ENCODE measurements at regions not wholly inside any gene's neighbourhood (a gene's known extent, or its start where the extent isn't known, plus 50 kb on each side); places are given as distances from the start of the nearest gene placed in this dataset.
"Not testable (repeated sequence)": the region's sequence is repeated elsewhere in the genome, so short reads cannot be mapped to it uniquely, and the experiment has no call there.

DNA sequence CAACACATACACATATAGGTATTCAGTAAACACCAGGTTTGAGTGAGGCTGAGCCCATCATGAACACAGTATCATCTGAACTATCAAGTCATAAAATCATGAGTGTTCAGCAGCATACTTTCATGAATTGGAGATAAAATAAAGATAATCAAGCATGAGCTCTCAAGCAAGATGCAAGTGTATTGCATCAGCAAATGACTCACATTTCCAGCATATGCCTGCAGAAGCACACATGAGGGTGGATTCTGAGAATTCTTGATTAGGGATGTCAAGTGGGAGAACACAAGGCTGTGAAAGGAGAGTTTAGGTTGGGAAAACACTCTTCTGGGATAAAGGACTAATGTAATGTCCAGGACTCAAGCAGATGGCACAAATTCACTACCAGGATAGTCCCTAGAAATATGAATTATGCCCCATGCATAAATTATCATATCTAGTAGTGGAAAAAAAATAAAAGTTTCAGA, 299.2 kb downstream of the SRGAP2C start:
- H3K27ac ChIP-seq (ENCODE audit: low read depth, low read length, poor library complexity, severe bottlenecking): peak overlapping the region; percentile 21
- H3K4me1 ChIP-seq (ENCODE audit: insufficient read depth, low read length, poor library complexity, severe bottlenecking): no peaks in the 10 kb centered on the region
- no peaks in the 10 kb centered on the region for H3K27me3 ChIP-seq (replicated peaks; ENCODE audit: insufficient read depth, low read depth, low read length, poor library complexity)
- H3K9me3 ChIP-seq (ENCODE audit: low read depth, low read length, poor library complexity, severe bottlenecking): no peaks in the 10 kb centered on the region
- peak; percentile 30 for DNase-seq (ENCODE audit: low spot score)
- no TSS peak for BruUV-seq (replicated peaks)
- intact Hi-C loops (cut with micrococcal nuclease; ENCODE audit: unreplicated experiment): no loop called here
- H3K36me3 ChIP-seq (ENCODE audit: insufficient read depth, low read length, poor library complexity, severe bottlenecking): no peaks in the 10 kb centered on the region
- H3K4me3 ChIP-seq (ENCODE audit: low read depth, low read length, poor library complexity, severe bottlenecking): no peak overlapping the region
- ChIA-PET POLR2A (ENCODE audit: low non-redundant PET) (no interaction called here), CTCF (no interaction called here)
- no peak for TF ChIP-seq EZH2 (IDR thresholded peaks at IDR 0.05; ENCODE audit: borderline replicate concordance, low read depth, low read length, poor library complexity, severe bottlenecking)
- TF ChIP-seq, protein P1, sequence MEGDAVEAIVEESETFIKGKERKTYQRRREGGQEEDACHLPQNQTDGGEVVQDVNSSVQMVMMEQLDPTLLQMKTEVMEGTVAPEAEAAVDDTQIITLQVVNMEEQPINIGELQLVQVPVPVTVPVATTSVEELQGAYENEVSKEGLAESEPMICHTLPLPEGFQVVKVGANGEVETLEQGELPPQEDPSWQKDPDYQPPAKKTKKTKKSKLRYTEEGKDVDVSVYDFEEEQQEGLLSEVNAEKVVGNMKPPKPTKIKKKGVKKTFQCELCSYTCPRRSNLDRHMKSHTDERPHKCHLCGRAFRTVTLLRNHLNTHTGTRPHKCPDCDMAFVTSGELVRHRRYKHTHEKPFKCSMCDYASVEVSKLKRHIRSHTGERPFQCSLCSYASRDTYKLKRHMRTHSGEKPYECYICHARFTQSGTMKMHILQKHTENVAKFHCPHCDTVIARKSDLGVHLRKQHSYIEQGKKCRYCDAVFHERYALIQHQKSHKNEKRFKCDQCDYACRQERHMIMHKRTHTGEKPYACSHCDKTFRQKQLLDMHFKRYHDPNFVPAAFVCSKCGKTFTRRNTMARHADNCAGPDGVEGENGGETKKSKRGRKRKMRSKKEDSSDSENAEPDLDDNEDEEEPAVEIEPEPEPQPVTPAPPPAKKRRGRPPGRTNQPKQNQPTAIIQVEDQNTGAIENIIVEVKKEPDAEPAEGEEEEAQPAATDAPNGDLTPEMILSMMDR (conservative IDR thresholded peaks at IDR 0.05; ENCODE audit: low read depth, low read length): no peak

GRCh38 chr1:121494796-121495195, 310.0 kb downstream of the SRGAP2C start:
- H3K4me1 ChIP-seq (ENCODE audit: insufficient read depth, low read length, poor library complexity, severe bottlenecking); H3K4me3 ChIP-seq (ENCODE audit: low read depth, low read length, poor library complexity, severe bottlenecking); DNase-seq (ENCODE audit: low spot score); H3K9me3 ChIP-seq (ENCODE audit: low read depth, low read length, poor library complexity, severe bottlenecking); H3K27me3 ChIP-seq (replicated peaks; ENCODE audit: insufficient read depth, low read depth, low read length, poor library complexity); H3K36me3 ChIP-seq (ENCODE audit: insufficient read depth, low read length, poor library complexity, severe bottlenecking); H3K27ac ChIP-seq (ENCODE audit: low read depth, low read length, poor library complexity, severe bottlenecking); BruUV-seq (replicated peaks); CTCF ChIA-PET; POLR2A ChIA-PET (ENCODE audit: low non-redundant PET): not testable (repeated sequence)
- intact Hi-C loops (cut with micrococcal nuclease; ENCODE audit: unreplicated experiment): loop anchor here (10.0 kb wide), 1 partner anchor 60 kb away; no protein-coding TSS in a partner anchor

GRCh38 chr1:121511455-121511854, 326.7 kb downstream of the SRGAP2C start:
- CTCF ChIA-PET; H3K27me3 ChIP-seq (replicated peaks; ENCODE audit: insufficient read depth, low read depth, low read length, poor library complexity); H3K27ac ChIP-seq (ENCODE audit: low read depth, low read length, poor library complexity, severe bottlenecking); H3K9me3 ChIP-seq (ENCODE audit: low read depth, low read length, poor library complexity, severe bottlenecking); H3K4me1 ChIP-seq (ENCODE audit: insufficient read depth, low read length, poor library complexity, severe bottlenecking); POLR2A ChIA-PET (ENCODE audit: low non-redundant PET); BruUV-seq (replicated peaks); H3K4me3 ChIP-seq (ENCODE audit: low read depth, low read length, poor library complexity, severe bottlenecking); DNase-seq (ENCODE audit: low spot score); intact Hi-C loops (cut with micrococcal nuclease; ENCODE audit: unreplicated experiment); H3K36me3 ChIP-seq (ENCODE audit: insufficient read depth, low read length, poor library complexity, severe bottlenecking): not testable (repeated sequence)

DNA sequence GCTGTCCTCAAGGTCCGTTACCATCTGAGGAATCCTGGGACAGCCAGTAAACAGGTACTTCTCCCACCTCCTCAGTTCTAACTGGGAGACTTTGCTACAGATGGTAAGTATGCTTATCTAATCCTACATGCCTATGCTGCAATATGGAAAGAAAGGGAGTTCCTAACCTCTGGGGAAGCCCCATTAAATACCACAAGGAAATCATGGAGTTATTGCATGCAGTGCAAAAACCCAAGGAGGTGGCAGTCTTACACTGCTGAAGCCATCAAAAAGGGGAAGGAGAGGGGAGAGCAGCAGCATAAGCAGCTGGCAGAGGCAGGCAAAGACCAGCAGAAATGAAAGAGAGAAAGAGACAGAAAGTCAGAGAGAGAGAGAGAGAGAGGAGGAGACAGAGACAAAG, 327.1 kb downstream of the SRGAP2C start:
- H3K9me3 ChIP-seq (ENCODE audit: low read depth, low read length, poor library complexity, severe bottlenecking); H3K27ac ChIP-seq (ENCODE audit: low read depth, low read length, poor library complexity, severe bottlenecking); intact Hi-C loops (cut with micrococcal nuclease; ENCODE audit: unreplicated experiment); H3K4me1 ChIP-seq (ENCODE audit: insufficient read depth, low read length, poor library complexity, severe bottlenecking); CTCF ChIA-PET; H3K36me3 ChIP-seq (ENCODE audit: insufficient read depth, low read length, poor library complexity, severe bottlenecking); H3K4me3 ChIP-seq (ENCODE audit: low read depth, low read length, poor library complexity, severe bottlenecking); POLR2A ChIA-PET (ENCODE audit: low non-redundant PET); H3K27me3 ChIP-seq (replicated peaks; ENCODE audit: insufficient read depth, low read depth, low read length, poor library complexity); BruUV-seq (replicated peaks); DNase-seq (ENCODE audit: low spot score): not testable (repeated sequence)

GRCh38 chr1:121515235-121515634, 330.5 kb downstream of the SRGAP2C start:
- H3K27me3 ChIP-seq (replicated peaks; ENCODE audit: insufficient read depth, low read depth, low read length, poor library complexity): no peaks in the 10 kb centered on the region
- no peaks in the 10 kb centered on the region for H3K36me3 ChIP-seq (ENCODE audit: insufficient read depth, low read length, poor library complexity, severe bottlenecking)
- DNase-seq (ENCODE audit: low spot score): no peak
- no peak overlapping the region for H3K27ac ChIP-seq (ENCODE audit: low read depth, low read length, poor library complexity, severe bottlenecking)
- POLR2A ChIA-PET (ENCODE audit: low non-redundant PET): no interaction called here
- no peaks in the 10 kb centered on the region for H3K9me3 ChIP-seq (ENCODE audit: low read depth, low read length, poor library complexity, severe bottlenecking)
- no TSS peak for BruUV-seq (replicated peaks)
- peaks cover 8% of the 10 kb centered on the region for H3K4me1 ChIP-seq (ENCODE audit: insufficient read depth, low read length, poor library complexity, severe bottlenecking)
- intact Hi-C loops (cut with micrococcal nuclease; ENCODE audit: unreplicated experiment): no loop called here
- TF ChIP-seq EZH2 (IDR thresholded peaks at IDR 0.05; ENCODE audit: borderline replicate concordance, low read depth, low read length, poor library complexity, severe bottlenecking): no peak
- TF ChIP-seq, protein P1 (conservative IDR thresholded peaks at IDR 0.05; ENCODE audit: low read depth, low read length): no peak
- H3K4me3 ChIP-seq (ENCODE audit: low read depth, low read length, poor library complexity, severe bottlenecking): no peak overlapping the region
- CTCF ChIA-PET: no interaction called here
